ENCODE measurements at regions not wholly inside any gene's neighbourhood (a gene's known extent, or its start where the extent isn't known, plus 50 kb on each side); places are given as distances from the start of the nearest gene placed in this dataset.

DNA sequence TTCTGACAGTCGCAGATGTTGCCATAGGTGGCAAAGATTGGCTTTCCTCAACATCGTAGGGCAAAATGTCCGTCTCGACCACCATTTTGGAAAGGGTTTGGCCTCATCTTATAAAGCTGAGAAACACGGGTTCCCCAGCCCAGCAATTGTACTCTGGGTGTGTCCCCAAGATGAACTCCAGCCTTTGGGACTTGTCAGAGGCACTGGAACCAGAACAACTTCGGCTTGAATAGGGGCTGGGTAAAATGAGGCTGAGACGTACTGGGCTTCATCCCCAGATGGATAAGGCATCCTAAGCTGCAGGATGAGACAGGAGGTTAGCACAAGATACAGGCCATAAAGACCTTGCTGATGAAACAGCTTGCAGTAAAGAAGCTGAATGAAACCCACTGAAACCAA, 151.9 kb downstream of the CRLF2 start:
- TF ChIP-seq RCOR1 (IDR thresholded peaks at IDR 0.05; ENCODE audit: insufficient replicate concordance, low read length) (no peak), FOS (IDR thresholded peaks at IDR 0.05; ENCODE audit: low read depth, low read length) (no peak), CEBPB (IDR thresholded peaks at IDR 0.05; ENCODE audit: low read depth, low read length) (no peak), MXI1 (IDR thresholded peaks at IDR 0.05; ENCODE audit: borderline replicate concordance, low read depth, low read length) (no peak), MAZ (IDR thresholded peaks at IDR 0.05; ENCODE audit: borderline replicate concordance, low read depth, low read length) (no peak), RAD21 (IDR thresholded peaks at IDR 0.05; ENCODE audit: low read length) (no peak), NFE2L2 (IDR thresholded peaks at IDR 0.05; ENCODE audit: low read depth, low read length) (no peak), SMC3 (IDR thresholded peaks at IDR 0.05; ENCODE audit: low read depth, low read length) (no peak), POLR2A (IDR thresholded peaks at IDR 0.05; ENCODE audit: low read depth, low read length) (no peak), MAFK (IDR thresholded peaks at IDR 0.05; ENCODE audit: low read depth, low read length) (no peak), BHLHE40 (IDR thresholded peaks at IDR 0.05; ENCODE audit: low read depth, low read length) (no peak), RFX5 (IDR thresholded peaks at IDR 0.05; ENCODE audit: low read depth, low read length) (no peak), CHD1 (IDR thresholded peaks at IDR 0.05; ENCODE audit: low read depth, low read length) (no peak)
- TF ChIP-seq, protein P1, sequence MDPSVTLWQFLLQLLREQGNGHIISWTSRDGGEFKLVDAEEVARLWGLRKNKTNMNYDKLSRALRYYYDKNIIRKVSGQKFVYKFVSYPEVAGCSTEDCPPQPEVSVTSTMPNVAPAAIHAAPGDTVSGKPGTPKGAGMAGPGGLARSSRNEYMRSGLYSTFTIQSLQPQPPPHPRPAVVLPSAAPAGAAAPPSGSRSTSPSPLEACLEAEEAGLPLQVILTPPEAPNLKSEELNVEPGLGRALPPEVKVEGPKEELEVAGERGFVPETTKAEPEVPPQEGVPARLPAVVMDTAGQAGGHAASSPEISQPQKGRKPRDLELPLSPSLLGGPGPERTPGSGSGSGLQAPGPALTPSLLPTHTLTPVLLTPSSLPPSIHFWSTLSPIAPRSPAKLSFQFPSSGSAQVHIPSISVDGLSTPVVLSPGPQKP (IDR thresholded peaks at IDR 0.05; ENCODE audit: borderline replicate concordance, low read depth, low read length), result no peak
- TF ChIP-seq, protein P2, sequence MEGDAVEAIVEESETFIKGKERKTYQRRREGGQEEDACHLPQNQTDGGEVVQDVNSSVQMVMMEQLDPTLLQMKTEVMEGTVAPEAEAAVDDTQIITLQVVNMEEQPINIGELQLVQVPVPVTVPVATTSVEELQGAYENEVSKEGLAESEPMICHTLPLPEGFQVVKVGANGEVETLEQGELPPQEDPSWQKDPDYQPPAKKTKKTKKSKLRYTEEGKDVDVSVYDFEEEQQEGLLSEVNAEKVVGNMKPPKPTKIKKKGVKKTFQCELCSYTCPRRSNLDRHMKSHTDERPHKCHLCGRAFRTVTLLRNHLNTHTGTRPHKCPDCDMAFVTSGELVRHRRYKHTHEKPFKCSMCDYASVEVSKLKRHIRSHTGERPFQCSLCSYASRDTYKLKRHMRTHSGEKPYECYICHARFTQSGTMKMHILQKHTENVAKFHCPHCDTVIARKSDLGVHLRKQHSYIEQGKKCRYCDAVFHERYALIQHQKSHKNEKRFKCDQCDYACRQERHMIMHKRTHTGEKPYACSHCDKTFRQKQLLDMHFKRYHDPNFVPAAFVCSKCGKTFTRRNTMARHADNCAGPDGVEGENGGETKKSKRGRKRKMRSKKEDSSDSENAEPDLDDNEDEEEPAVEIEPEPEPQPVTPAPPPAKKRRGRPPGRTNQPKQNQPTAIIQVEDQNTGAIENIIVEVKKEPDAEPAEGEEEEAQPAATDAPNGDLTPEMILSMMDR (conservative IDR thresholded peaks at IDR 0.05; ENCODE audit: low read depth, low read length), result no peak
- TF ChIP-seq, protein P3, sequence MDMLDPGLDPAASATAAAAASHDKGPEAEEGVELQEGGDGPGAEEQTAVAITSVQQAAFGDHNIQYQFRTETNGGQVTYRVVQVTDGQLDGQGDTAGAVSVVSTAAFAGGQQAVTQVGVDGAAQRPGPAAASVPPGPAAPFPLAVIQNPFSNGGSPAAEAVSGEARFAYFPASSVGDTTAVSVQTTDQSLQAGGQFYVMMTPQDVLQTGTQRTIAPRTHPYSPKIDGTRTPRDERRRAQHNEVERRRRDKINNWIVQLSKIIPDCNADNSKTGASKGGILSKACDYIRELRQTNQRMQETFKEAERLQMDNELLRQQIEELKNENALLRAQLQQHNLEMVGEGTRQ (IDR thresholded peaks at IDR 0.05; ENCODE audit: low read depth, low read length), result no peak
- Histone ChIP-seq H3K4ac (ENCODE audit: low read depth, low read length) (no peak overlapping the region), H3K9ac (ENCODE audit: low read depth, low read length) (no peak overlapping the region), H3K27ac (ENCODE audit: insufficient read depth, low read length) (no peak overlapping the region), H3K9me1 (ENCODE audit: insufficient read depth, low read length) (no peaks in the 10 kb centered on the region), H3K27me3 (ENCODE audit: control insufficient read depth, insufficient read depth, low read length) (no peaks in the 10 kb centered on the region), H3K14ac (replicated peaks; ENCODE audit: low read depth, low read length) (no peak overlapping the region), H4K8ac (ENCODE audit: low read depth in 2 of 2, low read length in 2 of 2) (no peak overlapping the region), H4K20me1 (ENCODE audit: insufficient read depth, low read length) (no peaks in the 10 kb centered on the region), H2AK9ac (replicated peaks; ENCODE audit: low read depth, low read length, poor library complexity) (no peak overlapping the region), H4K5ac (ENCODE audit: low read depth, low read length) (no peak overlapping the region), H3K4me1 (ENCODE audit: control insufficient read depth, insufficient read depth, low read length) (no peaks in the 10 kb centered on the region), H3K4me3 (ENCODE audit: insufficient read depth, low read depth, low read length) (no peak overlapping the region), H2BK5ac (ENCODE audit: low read depth, low read length, poor library complexity, severe bottlenecking) (no peak overlapping the region), H2AK5ac (ENCODE audit: low read depth, low read length) (no peak overlapping the region), H2BK15ac (ENCODE audit: low read depth, low read length) (no peak overlapping the region), H3K9me3 (ENCODE audit: control insufficient read depth, insufficient read depth, low read length) (peaks cover 38% of the 10 kb centered on the region), H3K56ac (ENCODE audit: extremely low read depth, insufficient read depth, low read length) (no peak overlapping the region), H2BK120ac (ENCODE audit: low read depth, low read length) (no peak overlapping the region), H2BK20ac (ENCODE audit: low read depth, low read length) (no peak overlapping the region), H2AFZ (replicated peaks; ENCODE audit: low read length, poor library complexity) (no peak overlapping the region), H3K4me2 (ENCODE audit: low read depth, low read length) (no peak overlapping the region), H3K18ac (ENCODE audit: low read depth, low read length) (no peak overlapping the region), H3K79me1 (ENCODE audit: low read depth in 1 of 2, low read length in 2 of 2) (no peaks in the 10 kb centered on the region), H4K91ac (ENCODE audit: insufficient read depth, low read depth, low read length) (no peak overlapping the region), H3K36me3 (ENCODE audit: control insufficient read depth, insufficient read depth, low read length) (no peaks in the 10 kb centered on the region), H3K23ac (ENCODE audit: low read depth, low read length) (no peak overlapping the region)
- dilution Hi-C loops (cut with HindIII; ENCODE audit: low sequenced_read_pairs, unreplicated experiment) (no loop called here), intact Hi-C loops (cut with micrococcal nuclease) (no loop called here), in situ Hi-C loops (cut with MboI; ENCODE audit: low sequenced_read_pairs) (no loop called here)
- BruUV-seq (replicated peaks), result no TSS peak
- no peak for DNase-seq
- CTCF ChIA-PET, result no interaction called here
- 56% methylated on average over 7 of the region's 7 CpGs; no CpG with 5 or more reads in 1 of the 2 experiments for WGBS, 2 experiments (ENCODE audit: extremely low coverage in 2 of 2, insufficient read length in 1 of 2)
- POLR2A ChIA-PET (ENCODE audit: unreplicated experiment), result no interaction called here
- no peak for ATAC-seq (ENCODE audit: low read depth)
